Panc1 (cell line): ENCODE measurements at regions not wholly inside any gene's neighbourhood (a gene's known extent, or its start where the extent isn't known, plus 50 kb on each side); places are given as distances from the start of the nearest gene placed in this dataset.

Experiments
- ATAC-seq: fragments of 200-7000 bp; cut with Tn5 transposase; 2 replicates; pipeline ENCODE4 v1.9.1; 2020; ENCODE audit warnings: mild to moderate bottlenecking, moderate library complexity
- BruUV-seq: library from RNA; stranded (reverse); fragments of 400-500 nt; replicated peaks from 2 replicates; lab custom pipeline; 2021; lab: Mats Ljungman, UMichigan
- CTCF ChIA-PET: fragments of 300-600 bp; sonication (Branson Sonifier 250); formaldehyde crosslinking; loops from one replicate; lab custom pipeline; 2022; ENCODE audit warnings: antibody characterized with exemption; lab: Charles Lee
- POLR2A ChIA-PET: fragments of 300-600 bp; sonication (Branson Sonifier 250); formaldehyde crosslinking; loops from one replicate; lab custom pipeline; 2022; ENCODE audit warnings: antibody characterized with exemption; lab: Charles Lee
- DNase-seq: peaks from one replicate; pipeline ENCODE4 v3.0.0-alpha.2; 2010; ENCODE audit warnings: low read depth, low spot score
- H3K27ac ChIP-seq: 2 replicates; pipeline ENCODE4 v1.5.1; 2011; ENCODE audit warnings: mild to moderate bottlenecking, low read length, inconsistent platforms
- H3K27me3 ChIP-seq: fragments of 200-500 bp; sonication (Bioruptor generic); 2 replicates; pipeline ENCODE4 v1.6.0; 2014; ENCODE audit warnings: low read length, inconsistent platforms; ENCODE audit not compliant: control insufficient read depth, insufficient read depth
- H3K36me3 ChIP-seq: fragments of 200-500 bp; sonication (Bioruptor generic); 2 replicates; pipeline ENCODE4 v1.5.1; 2014; ENCODE audit warnings: inconsistent platforms, mild to moderate bottlenecking, low read length, moderate library complexity; ENCODE audit not compliant: control insufficient read depth, insufficient read depth
- H3K4me1 ChIP-seq: 2 replicates; pipeline ENCODE4 v1.5.1; 2011; ENCODE audit warnings: inconsistent platforms, mild to moderate bottlenecking, low read length, moderate library complexity; ENCODE audit not compliant: control insufficient read depth, insufficient read depth
- H3K4me3 ChIP-seq, 2 experiments: 2 replicates each; pipeline ENCODE4 v1.5.1; 2011 to 2012; ENCODE audit warnings: low read depth in 2 of 2, low read length in 2 of 2, mild to moderate bottlenecking in 2 of 2, inconsistent platforms in 1 of 2, moderate library complexity in 1 of 2
- H3K9me3 ChIP-seq: fragments of 200-500 bp; sonication (Bioruptor generic); 2 replicates; pipeline ENCODE4 v1.5.1; 2014; ENCODE audit warnings: low read depth, mild to moderate bottlenecking, inconsistent platforms, low read length, moderate library complexity; ENCODE audit not compliant: control insufficient read depth, insufficient read depth
- POLR2AphosphoS5 ChIP-seq: IDR thresholded peaks from 2 replicates; pipeline ENCODE4 v1.6.1; 2012; ENCODE audit warnings: mild to moderate bottlenecking, low read depth, low read length, moderate library complexity
- SIN3A ChIP-seq: IDR thresholded peaks from 2 replicates; pipeline ENCODE4 v1.6.1; 2012; ENCODE audit warnings: low read depth, mild to moderate bottlenecking, low read length, moderate library complexity, borderline replicate concordance; ENCODE audit not compliant: insufficient read depth
- TCF7L2 ChIP-seq: IDR thresholded peaks from 2 replicates; pipeline ENCODE4 v1.6.1; 2011; ENCODE audit warnings: mild to moderate bottlenecking, low read depth, low read length, inconsistent platforms
- in situ Hi-C: cut with HindIII; loops from 2 replicates; pipeline ENCODE4 v1.10.0; 2016; ENCODE audit warnings: low sequenced_read_pairs, low pct_unique_long_range_greater_than_20kb
- intact Hi-C: fragments of 100-400 bp; cut with micrococcal nuclease; formaldehyde crosslinking; loops from one replicate; pipeline ENCODE4 v1.10.0; 2022; ENCODE audit not compliant: unreplicated experiment
- TF ChIP-seq, protein P1 (sequence below), 2 experiments: IDR thresholded peaks; 2 replicates each; pipeline ENCODE4 v1.6.1; 2011 to 2012; ENCODE audit warnings: low read depth in 2 of 2, control low read depth in 1 of 2, low read length in 1 of 2, mild to moderate bottlenecking in 1 of 2, moderate library complexity in 1 of 2; ENCODE audit not compliant: insufficient read depth in 1 of 2
- TF ChIP-seq, protein P2 (sequence below): fragments of 450-650 bp; IDR thresholded peaks from 2 replicates; pipeline ENCODE4 v1.5.1; 2017; ENCODE audit warnings: mild to moderate bottlenecking

DNA sequence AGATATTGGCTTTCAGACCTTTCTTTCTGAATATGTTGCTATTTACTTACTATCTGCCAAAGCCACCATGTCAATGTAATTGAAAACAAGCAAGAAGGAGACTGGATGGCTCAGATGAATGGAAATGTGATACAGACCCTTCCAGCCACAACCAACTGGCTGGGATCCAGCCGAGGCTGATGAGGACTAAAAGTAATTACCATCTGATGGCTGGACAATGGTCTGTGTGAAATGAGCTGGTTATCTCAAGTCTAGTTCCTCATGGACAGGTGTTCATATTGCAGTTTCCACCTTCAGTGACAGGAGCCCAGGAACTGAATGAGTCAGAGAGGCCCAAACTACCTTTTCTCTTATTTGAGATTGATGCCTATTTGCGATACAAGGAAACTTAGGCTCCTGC, 267.5 kb downstream of the GATA3 start:
- BruUV-seq, result no TSS peak
- ATAC-seq (no peak), DNase-seq (no peak)
- no peaks in the 10 kb centered on the region for H3K9me3 ChIP-seq
- no peaks in the 10 kb centered on the region for H3K4me1 ChIP-seq
- ChIA-PET POLR2A (no interaction called here), CTCF (no interaction called here)
- intact Hi-C loops, result no loop called here
- no peaks in the 10 kb centered on the region for H3K27me3 ChIP-seq
- TF ChIP-seq POLR2AphosphoS5 (no peak), SIN3A (no peak), TCF7L2 (no peak)
- TF ChIP-seq, protein P1, sequence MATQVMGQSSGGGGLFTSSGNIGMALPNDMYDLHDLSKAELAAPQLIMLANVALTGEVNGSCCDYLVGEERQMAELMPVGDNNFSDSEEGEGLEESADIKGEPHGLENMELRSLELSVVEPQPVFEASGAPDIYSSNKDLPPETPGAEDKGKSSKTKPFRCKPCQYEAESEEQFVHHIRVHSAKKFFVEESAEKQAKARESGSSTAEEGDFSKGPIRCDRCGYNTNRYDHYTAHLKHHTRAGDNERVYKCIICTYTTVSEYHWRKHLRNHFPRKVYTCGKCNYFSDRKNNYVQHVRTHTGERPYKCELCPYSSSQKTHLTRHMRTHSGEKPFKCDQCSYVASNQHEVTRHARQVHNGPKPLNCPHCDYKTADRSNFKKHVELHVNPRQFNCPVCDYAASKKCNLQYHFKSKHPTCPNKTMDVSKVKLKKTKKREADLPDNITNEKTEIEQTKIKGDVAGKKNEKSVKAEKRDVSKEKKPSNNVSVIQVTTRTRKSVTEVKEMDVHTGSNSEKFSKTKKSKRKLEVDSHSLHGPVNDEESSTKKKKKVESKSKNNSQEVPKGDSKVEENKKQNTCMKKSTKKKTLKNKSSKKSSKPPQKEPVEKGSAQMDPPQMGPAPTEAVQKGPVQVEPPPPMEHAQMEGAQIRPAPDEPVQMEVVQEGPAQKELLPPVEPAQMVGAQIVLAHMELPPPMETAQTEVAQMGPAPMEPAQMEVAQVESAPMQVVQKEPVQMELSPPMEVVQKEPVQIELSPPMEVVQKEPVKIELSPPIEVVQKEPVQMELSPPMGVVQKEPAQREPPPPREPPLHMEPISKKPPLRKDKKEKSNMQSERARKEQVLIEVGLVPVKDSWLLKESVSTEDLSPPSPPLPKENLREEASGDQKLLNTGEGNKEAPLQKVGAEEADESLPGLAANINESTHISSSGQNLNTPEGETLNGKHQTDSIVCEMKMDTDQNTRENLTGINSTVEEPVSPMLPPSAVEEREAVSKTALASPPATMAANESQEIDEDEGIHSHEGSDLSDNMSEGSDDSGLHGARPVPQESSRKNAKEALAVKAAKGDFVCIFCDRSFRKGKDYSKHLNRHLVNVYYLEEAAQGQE (IDR thresholded peaks at IDR 0.05; ENCODE audit: insufficient read depth in 1 of 2, low read depth in 2 of 2, low read length in 1 of 2), result no peak
- TF ChIP-seq, protein P2, sequence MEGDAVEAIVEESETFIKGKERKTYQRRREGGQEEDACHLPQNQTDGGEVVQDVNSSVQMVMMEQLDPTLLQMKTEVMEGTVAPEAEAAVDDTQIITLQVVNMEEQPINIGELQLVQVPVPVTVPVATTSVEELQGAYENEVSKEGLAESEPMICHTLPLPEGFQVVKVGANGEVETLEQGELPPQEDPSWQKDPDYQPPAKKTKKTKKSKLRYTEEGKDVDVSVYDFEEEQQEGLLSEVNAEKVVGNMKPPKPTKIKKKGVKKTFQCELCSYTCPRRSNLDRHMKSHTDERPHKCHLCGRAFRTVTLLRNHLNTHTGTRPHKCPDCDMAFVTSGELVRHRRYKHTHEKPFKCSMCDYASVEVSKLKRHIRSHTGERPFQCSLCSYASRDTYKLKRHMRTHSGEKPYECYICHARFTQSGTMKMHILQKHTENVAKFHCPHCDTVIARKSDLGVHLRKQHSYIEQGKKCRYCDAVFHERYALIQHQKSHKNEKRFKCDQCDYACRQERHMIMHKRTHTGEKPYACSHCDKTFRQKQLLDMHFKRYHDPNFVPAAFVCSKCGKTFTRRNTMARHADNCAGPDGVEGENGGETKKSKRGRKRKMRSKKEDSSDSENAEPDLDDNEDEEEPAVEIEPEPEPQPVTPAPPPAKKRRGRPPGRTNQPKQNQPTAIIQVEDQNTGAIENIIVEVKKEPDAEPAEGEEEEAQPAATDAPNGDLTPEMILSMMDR, result no peak
- in situ Hi-C loops, result no loop called here
- no peaks in the 10 kb centered on the region for H3K36me3 ChIP-seq
- no peak overlapping the region for H3K4me3 ChIP-seq
- no peak overlapping the region for H3K27ac ChIP-seq

- DNase-seq (no peak), ATAC-seq (no peak)
- in situ Hi-C loops, result no loop called here
- Histone ChIP-seq H3K27ac (no peak overlapping the region), H3K36me3 (no peaks in the 10 kb centered on the region), H3K9me3 (no peaks in the 10 kb centered on the region), H3K4me1 (no peaks in the 10 kb centered on the region), H3K27me3 (no peaks in the 10 kb centered on the region), H3K4me3 (no peak overlapping the region)
- ChIA-PET POLR2A (no interaction called here), CTCF (no interaction called here)
- intact Hi-C loops, result no loop called here
- BruUV-seq, result no TSS peak
- TF ChIP-seq POLR2AphosphoS5 (no peak), TCF7L2 (no peak), SIN3A (no peak)
- TF ChIP-seq, protein P2, result no peak
- TF ChIP-seq, protein P1 (IDR thresholded peaks at IDR 0.05; ENCODE audit: insufficient read depth in 1 of 2, low read depth in 2 of 2, low read length in 1 of 2), result no peak
Measured at GRCh38 chr10:8323428-8324054, 269.1 kb downstream of the GATA3 start.
